ENCODE measurements at regions not wholly inside any gene's neighbourhood (a gene's known extent, or its start where the extent isn't known, plus 50 kb on each side); places are given as distances from the start of the nearest gene placed in this dataset.
A peak's percentile ranks its signal among the peaks of the same experiment; 100 is the strongest.

- TF ChIP-seq, protein P1, sequence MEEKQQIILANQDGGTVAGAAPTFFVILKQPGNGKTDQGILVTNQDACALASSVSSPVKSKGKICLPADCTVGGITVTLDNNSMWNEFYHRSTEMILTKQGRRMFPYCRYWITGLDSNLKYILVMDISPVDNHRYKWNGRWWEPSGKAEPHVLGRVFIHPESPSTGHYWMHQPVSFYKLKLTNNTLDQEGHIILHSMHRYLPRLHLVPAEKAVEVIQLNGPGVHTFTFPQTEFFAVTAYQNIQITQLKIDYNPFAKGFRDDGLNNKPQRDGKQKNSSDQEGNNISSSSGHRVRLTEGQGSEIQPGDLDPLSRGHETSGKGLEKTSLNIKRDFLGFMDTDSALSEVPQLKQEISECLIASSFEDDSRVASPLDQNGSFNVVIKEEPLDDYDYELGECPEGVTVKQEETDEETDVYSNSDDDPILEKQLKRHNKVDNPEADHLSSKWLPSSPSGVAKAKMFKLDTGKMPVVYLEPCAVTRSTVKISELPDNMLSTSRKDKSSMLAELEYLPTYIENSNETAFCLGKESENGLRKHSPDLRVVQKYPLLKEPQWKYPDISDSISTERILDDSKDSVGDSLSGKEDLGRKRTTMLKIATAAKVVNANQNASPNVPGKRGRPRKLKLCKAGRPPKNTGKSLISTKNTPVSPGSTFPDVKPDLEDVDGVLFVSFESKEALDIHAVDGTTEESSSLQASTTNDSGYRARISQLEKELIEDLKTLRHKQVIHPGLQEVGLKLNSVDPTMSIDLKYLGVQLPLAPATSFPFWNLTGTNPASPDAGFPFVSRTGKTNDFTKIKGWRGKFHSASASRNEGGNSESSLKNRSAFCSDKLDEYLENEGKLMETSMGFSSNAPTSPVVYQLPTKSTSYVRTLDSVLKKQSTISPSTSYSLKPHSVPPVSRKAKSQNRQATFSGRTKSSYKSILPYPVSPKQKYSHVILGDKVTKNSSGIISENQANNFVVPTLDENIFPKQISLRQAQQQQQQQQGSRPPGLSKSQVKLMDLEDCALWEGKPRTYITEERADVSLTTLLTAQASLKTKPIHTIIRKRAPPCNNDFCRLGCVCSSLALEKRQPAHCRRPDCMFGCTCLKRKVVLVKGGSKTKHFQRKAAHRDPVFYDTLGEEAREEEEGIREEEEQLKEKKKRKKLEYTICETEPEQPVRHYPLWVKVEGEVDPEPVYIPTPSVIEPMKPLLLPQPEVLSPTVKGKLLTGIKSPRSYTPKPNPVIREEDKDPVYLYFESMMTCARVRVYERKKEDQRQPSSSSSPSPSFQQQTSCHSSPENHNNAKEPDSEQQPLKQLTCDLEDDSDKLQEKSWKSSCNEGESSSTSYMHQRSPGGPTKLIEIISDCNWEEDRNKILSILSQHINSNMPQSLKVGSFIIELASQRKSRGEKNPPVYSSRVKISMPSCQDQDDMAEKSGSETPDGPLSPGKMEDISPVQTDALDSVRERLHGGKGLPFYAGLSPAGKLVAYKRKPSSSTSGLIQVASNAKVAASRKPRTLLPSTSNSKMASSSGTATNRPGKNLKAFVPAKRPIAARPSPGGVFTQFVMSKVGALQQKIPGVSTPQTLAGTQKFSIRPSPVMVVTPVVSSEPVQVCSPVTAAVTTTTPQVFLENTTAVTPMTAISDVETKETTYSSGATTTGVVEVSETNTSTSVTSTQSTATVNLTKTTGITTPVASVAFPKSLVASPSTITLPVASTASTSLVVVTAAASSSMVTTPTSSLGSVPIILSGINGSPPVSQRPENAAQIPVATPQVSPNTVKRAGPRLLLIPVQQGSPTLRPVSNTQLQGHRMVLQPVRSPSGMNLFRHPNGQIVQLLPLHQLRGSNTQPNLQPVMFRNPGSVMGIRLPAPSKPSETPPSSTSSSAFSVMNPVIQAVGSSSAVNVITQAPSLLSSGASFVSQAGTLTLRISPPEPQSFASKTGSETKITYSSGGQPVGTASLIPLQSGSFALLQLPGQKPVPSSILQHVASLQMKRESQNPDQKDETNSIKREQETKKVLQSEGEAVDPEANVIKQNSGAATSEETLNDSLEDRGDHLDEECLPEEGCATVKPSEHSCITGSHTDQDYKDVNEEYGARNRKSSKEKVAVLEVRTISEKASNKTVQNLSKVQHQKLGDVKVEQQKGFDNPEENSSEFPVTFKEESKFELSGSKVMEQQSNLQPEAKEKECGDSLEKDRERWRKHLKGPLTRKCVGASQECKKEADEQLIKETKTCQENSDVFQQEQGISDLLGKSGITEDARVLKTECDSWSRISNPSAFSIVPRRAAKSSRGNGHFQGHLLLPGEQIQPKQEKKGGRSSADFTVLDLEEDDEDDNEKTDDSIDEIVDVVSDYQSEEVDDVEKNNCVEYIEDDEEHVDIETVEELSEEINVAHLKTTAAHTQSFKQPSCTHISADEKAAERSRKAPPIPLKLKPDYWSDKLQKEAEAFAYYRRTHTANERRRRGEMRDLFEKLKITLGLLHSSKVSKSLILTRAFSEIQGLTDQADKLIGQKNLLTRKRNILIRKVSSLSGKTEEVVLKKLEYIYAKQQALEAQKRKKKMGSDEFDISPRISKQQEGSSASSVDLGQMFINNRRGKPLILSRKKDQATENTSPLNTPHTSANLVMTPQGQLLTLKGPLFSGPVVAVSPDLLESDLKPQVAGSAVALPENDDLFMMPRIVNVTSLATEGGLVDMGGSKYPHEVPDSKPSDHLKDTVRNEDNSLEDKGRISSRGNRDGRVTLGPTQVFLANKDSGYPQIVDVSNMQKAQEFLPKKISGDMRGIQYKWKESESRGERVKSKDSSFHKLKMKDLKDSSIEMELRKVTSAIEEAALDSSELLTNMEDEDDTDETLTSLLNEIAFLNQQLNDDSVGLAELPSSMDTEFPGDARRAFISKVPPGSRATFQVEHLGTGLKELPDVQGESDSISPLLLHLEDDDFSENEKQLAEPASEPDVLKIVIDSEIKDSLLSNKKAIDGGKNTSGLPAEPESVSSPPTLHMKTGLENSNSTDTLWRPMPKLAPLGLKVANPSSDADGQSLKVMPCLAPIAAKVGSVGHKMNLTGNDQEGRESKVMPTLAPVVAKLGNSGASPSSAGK (IDR thresholded peaks at IDR 0.05), result peak; percentile 68
- no peak for TF ChIP-seq MED1 (CRISPR knock-in tag; IDR thresholded peaks at IDR 0.05; ENCODE audit: borderline replicate concordance)
- TF ChIP-seq, protein P2, sequence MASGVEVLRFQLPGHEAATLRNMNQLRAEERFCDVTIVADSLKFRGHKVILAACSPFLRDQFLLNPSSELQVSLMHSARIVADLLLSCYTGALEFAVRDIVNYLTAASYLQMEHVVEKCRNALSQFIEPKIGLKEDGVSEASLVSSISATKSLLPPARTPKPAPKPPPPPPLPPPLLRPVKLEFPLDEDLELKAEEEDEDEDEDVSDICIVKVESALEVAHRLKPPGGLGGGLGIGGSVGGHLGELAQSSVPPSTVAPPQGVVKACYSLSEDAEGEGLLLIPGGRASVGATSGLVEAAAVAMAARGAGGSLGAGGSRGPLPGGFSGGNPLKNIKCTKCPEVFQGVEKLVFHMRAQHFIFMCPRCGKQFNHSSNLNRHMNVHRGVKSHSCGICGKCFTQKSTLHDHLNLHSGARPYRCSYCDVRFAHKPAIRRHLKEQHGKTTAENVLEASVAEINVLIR (CRISPR knock-in tag; IDR thresholded peaks at IDR 0.05), result peak; percentile 64; the same call in 1 of the 2 replicates
- TF ChIP-seq CTCF (IDR thresholded peaks at IDR 0.05 in 2 of 3, conservative IDR thresholded peaks at IDR 0.05 in 1 of 3; ENCODE audit: insufficient read depth in 2 of 3, low read depth in 1 of 3, low read length in 3 of 3), result no peak
- TF ChIP-seq, protein P3, sequence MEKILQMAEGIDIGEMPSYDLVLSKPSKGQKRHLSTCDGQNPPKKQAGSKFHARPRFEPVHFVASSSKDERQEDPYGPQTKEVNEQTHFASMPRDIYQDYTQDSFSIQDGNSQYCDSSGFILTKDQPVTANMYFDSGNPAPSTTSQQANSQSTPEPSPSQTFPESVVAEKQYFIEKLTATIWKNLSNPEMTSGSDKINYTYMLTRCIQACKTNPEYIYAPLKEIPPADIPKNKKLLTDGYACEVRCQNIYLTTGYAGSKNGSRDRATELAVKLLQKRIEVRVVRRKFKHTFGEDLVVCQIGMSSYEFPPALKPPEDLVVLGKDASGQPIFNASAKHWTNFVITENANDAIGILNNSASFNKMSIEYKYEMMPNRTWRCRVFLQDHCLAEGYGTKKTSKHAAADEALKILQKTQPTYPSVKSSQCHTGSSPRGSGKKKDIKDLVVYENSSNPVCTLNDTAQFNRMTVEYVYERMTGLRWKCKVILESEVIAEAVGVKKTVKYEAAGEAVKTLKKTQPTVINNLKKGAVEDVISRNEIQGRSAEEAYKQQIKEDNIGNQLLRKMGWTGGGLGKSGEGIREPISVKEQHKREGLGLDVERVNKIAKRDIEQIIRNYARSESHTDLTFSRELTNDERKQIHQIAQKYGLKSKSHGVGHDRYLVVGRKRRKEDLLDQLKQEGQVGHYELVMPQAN (IDR thresholded peaks at IDR 0.05; ENCODE audit: borderline replicate concordance), result no peak
- TF ChIP-seq BHLHE40 (IDR thresholded peaks at IDR 0.05; ENCODE audit: low read length), result no peak
- no peak for TF ChIP-seq PCBP1 (IDR thresholded peaks at IDR 0.05; ENCODE audit: low read depth, low read length, poor library complexity, severe bottlenecking)
- TF ChIP-seq NEUROD1 (IDR thresholded peaks at IDR 0.05; ENCODE audit: borderline replicate concordance, low read depth, low read length, partially characterized antibody), result peak; percentile 43
- TF ChIP-seq TEAD4 (IDR thresholded peaks at IDR 0.05; ENCODE audit: low read length), result peak; percentile 34; the same call in 1 of the 2 replicates
- no peak for TF ChIP-seq TEAD4 (CRISPR knock-in tag; IDR thresholded peaks at IDR 0.05; ENCODE audit: borderline replicate concordance)
Measured at GRCh38 chr1:234963180-234963903, 165.3 kb downstream of the TOMM20 start (continued).

Data from K562 (cell line).